HG03159 (cell line): ENCODE measurements at regions not wholly inside any gene's neighbourhood (a gene's known extent, or its start where the extent isn't known, plus 50 kb on each side); places are given as distances from the start of the nearest gene placed in this dataset.

Experiments
- ATAC-seq: cut with Tn5 transposase; IDR thresholded peaks from one replicate; pipeline ENCODE4 v1.9.1; 2021; ENCODE audit warnings: mild to moderate bottlenecking, moderate library complexity; ENCODE audit not compliant: unreplicated experiment

DNA sequence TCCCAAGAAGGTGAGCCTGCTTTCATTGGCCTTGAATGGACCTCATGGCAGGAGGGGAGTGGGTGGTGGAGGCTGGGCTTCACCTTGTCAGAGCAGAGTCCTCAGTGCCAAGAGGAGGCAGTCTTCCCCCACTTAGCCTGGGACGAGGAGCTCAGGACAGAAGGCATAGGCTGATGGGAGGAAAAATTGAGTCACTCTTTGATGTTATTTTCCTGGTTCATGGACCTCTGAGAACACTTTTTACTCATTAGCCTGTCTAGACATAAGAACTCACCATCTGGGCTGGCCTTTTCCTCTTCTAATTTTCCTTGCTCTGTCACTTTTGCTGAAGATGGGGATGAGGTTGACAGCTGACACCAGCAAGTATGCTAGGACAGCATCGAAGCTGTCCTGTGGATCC, 225.7 kb upstream of the TNP1 start:
- ATAC-seq: no peak

- no peak for ATAC-seq
Observed at GRCh38 chr2:217081799-217082198, 221.9 kb upstream of the TNP1 start.

DNA sequence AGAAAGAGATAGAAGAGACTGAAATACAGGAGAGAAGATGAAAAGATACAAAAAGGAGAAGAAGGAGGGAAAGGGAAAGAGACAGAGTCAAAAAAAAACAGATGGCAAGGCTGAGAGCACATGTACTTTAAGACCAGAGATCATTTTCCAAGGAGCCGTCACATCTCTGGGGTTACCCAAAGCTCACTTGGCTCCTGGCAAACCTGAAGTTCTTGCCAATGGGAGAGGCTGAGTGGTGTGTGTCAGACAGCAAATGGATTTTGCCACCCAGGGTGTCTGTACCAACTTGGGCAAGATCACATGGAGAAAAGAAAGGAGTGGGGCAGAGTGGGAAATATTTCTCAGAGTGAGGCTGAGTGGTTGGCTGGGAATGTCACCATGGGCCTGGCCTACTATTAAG, 219.3 kb upstream of the TNP1 start:
- no peak for ATAC-seq

GRCh38 chr2:217077831-217078407, 218.1 kb upstream of the TNP1 start:
- ATAC-seq: no peak

DNA sequence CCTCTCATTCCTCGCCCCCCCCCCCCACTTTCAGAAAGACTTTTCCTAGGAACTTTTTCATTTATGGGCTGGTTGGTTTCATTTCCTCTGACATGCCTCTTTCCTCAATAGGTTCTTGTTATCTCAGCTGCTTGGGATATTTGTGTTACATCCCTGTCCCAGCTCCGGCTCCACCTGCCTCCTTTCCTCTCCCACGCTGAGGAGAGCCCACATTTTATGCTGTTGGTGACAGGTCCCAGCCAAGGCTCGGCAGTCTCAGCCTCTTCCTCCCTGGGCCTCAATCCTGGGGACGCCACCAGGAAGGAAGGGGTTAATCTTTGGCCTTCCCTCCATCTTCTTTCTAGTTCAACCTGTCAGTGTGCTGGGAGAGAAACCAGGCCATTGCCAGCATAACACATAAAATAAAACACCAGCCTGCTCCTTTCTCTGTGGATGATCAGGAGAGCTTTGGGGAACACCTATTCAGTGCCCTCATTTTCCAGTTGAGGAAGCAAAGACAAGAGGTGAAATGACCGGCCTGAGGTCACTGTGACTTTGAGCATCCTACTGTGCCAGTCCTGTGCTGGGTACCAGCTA, 216.9 kb upstream of the TNP1 start:
- ATAC-seq: no peak

GRCh38 chr2:217076058-217076435, 216.2 kb upstream of the TNP1 start:
- ATAC-seq: no peak

DNA sequence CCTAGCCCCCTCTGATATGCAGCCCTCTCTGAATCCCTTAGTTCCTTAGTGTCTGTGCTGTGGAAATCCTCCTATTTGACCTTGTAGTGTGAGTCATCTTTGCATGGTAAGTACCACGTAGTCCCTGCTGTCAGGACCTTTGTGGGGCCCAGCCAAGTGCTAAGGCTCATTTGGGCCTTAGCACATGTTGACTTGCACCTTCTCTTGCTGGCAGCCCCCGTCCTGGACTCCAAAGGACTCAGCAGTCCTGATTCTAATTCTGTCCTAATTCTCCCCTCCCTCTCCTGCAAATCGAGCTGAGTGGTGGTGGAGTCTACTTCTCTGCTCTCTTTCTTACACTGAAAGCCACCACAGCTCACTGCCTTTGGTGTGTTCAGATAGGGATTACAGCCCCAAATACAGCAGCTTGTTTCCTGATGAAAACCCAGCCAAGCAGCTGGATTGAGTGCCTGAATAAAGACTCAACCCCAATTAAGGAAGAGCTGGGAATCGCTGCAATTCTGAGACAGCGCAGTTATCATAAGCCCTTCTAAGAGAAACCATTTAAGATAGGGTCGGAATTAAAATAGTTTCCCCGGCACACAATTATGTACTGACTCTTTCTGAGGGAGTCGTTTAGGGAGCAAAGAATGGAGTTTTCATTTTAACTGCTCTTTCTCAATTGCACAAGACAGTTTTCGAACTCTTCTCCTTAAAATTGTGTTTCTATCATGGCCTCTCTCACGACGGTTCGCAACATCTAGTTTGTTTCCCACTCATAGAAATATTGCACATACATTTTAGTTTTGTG, 215.6 kb upstream of the TNP1 start:
- no peak for ATAC-seq

DNA sequence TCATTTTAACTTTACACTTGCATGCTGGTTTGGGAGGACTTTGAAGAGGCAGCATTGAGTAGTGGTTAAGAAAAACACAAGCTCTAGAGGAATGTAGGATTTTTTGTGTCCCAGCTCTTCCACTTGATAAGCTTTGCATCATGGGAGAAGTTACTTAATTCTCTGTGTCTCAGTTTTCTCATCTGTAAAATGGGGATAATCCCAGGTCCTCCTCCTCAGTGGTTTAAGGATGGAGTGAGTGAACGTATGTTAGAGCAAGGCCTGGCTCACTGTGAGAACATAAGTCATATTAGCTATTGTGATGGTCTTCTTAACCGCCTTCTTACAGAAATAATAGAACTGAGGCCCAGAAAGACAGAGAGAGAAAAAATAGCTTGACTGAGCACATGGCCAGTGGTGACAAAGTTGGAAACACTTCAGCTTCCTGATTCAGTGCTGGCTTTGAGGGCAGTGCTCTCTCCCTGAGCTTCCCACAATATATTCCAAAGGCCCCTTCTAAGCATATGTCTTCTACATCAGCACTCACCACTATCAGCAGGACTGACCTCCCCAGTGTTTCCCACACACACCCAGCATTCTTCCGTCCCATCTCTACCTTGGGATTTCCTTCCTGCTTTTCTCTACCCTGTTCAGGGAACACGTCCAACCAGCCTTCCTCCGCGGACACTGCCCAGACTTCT, 214.9 kb upstream of the TNP1 start:
- ATAC-seq: no peak

DNA sequence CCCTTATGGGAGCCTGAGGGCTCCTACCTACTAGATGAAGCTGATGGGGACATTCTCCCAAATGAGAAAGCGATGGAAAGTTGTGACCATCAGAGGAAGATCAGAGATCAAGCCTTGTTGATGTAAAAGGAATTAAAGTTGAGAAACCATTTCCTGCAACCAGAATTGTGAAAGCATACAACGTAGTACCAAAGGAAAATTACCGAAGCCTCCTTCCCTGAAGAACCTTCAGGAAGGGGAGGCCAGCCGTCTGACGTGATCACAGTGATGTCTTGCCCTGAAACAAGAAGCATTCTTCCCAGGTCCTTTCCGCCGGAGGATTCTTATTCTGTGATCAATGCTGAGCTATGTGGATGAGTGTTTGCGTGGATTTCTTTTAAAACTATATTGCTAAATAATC, 211.6 kb upstream of the TNP1 start:
- no peak for ATAC-seq

- no peak for ATAC-seq
Observed at GRCh38 chr2:217070611-217071010, 210.7 kb upstream of the TNP1 start.

DNA sequence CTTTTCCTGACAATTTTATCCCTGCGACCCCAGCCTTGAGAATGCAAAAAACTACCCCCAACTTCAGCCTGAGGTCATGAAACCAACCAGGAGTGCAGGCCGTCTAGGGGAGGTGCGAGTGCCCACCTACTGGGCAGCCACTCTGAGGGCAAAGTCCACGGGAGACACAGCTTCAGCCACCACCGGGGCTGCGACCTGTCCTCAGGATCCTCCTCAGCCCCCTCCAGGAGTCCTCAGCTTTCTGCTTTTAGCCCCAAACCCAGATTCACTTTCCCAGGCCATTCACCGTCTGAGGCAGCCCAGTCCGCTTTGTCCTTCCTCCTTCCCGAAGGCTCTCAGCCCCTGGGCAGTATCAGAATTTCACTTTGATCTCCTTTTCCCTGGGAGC, 210.2 kb upstream of the TNP1 start:
- no peak for ATAC-seq

GRCh38 chr2:217069263-217070042, 209.6 kb upstream of the TNP1 start:
- no peak for ATAC-seq

DNA sequence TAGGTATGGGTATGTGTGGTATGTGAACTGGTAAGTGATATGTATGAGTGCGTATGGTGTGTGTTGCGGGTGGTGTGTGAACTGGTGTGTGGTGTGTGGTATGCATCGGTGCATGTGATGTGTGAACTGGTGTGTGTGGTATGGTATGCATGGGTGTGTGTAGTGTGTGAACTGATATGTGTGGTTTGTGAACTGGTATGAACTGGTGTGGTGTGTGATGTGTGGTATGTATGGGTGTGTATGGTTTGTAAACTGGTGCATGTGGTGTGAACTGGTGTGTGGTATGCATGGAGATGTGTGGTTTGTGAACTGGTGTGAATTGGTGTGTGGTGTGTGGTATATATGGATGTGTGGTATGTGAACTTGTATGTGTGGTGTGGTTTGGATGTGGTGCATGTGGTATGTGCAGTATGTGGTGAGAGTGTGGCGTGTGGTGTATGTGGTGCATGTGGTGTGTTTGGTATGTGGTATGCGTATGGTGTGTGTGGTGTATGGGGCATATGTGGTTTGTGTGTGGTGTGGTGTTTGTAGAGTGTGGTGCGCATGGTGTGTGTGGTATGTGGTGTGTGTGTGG, 208.9 kb upstream of the TNP1 start:
- no peak for ATAC-seq

DNA sequence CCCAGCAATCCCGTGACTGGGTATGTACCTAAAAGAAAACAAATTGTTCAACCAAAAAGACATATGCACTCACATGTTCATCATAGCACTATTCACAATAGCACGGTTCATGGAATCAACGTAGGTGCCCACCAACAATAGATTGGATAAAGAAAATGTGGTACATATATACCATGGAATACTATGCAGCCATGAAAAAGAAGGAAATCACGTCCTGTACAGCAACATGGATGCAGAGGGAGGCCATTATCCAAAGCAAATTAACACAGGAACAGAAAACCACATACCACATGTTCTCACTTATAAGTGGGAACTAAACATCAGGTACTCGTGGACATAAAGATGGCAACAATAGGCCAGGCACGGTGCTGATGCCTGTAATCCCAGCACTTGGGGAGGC, 207.9 kb upstream of the TNP1 start:
- no peak for ATAC-seq

- ATAC-seq: no peak
Observed at GRCh38 chr2:217066510-217067270, 206.8 kb upstream of the TNP1 start.

GRCh38 chr2:217065695-217066405, 206.0 kb upstream of the TNP1 start:
- no peak for ATAC-seq

GRCh38 chr2:217065012-217065290, 205.1 kb upstream of the TNP1 start:
- ATAC-seq: no peak

DNA sequence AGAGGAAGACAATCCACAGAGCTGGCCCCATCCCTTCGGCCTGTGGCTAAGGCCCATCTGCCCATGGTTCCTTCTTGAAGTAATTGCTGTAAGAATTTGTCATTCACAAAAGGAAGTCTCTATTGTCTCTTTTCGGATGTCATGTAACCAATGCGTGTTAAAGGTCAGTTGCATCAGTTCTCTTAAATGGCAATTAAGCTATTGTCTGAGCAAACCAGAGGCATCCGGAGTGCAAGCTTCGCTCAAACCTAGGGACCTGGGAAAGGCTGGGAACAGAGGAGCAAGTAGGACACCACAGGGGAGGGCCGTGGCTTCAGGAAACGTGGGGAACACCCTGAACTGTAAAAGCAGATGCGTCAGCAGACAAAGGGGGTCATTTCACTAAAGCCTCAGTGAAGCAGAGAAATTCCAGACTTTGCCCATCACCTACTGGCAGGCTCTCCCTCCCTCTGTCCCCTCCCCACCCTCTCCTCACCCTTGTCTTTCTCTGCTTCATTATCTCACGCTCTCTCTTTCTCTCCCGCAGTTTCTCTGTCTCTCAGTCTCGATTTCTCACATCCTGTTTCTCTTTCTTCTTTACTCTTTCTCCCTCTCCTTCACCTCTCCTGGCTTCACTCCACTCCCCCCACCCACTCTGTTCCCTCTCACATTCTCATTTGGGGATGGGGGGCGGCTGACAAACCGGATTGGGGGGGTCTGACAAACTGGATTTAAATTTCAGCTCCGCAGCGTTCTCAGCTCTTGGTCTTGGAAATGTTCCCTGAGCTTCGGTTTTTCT, 204.6 kb upstream of the TNP1 start:
- no peak for ATAC-seq

GRCh38 chr2:217063238-217063755, 203.4 kb upstream of the TNP1 start:
- ATAC-seq: no peak
